Right lobe of liver (tissue), 4 donors: ENCODE measurements at regions not wholly inside any gene's neighbourhood (a gene's known extent, or its start where the extent isn't known, plus 50 kb on each side); places are given as distances from the start of the nearest gene placed in this dataset.

Source experiments
- POLR2A ChIP-seq: fragments of 450-650 bp; IDR thresholded peaks from one replicate; pipeline ENCODE4 v1.6.1; 2017; ENCODE audit warnings: antibody characterized with exemption, mild to moderate bottlenecking
- TF ChIP-seq, protein P1 (sequence below), 4 donors: fragments of 200-600 bp in 3 of 4; fragments of 450-650 bp in 1 of 4; IDR thresholded peaks; one replicate each; pipeline versions ENCODE4 v1.5.1 to v1.8.0; 2016 to 2022; ENCODE audit warnings: antibody characterized with exemption in 4 of 4, mild to moderate bottlenecking in 2 of 4
- donor health status: DM: no; HTN: no; CAD: no.
- donor health status: DM: no; HTN: no; CAD: no.
- donor health status: DM: no; HTN: yes; CAD: no.

DNA sequence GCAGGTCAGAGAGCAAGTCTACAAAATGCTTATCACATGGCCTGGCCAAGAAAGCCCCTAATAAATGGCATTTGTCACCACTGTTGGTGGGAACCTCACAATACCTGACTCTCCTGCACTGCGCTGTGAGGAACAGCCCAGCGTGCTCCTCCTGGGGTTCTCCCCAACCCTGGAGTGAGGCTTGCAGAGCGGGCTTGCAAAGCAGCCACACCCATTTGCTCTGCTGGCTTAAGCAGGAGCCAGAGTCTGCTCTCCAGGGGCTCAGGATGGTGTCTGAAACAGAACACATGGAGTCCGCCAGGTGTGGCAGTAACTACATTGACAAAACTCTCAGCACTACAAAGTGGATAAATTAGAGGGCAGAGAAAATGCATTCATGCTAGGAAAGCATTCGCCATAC lies 331.0 kb upstream of the CCL2 start:
- no peak for TF ChIP-seq POLR2A
- TF ChIP-seq, protein P1, sequence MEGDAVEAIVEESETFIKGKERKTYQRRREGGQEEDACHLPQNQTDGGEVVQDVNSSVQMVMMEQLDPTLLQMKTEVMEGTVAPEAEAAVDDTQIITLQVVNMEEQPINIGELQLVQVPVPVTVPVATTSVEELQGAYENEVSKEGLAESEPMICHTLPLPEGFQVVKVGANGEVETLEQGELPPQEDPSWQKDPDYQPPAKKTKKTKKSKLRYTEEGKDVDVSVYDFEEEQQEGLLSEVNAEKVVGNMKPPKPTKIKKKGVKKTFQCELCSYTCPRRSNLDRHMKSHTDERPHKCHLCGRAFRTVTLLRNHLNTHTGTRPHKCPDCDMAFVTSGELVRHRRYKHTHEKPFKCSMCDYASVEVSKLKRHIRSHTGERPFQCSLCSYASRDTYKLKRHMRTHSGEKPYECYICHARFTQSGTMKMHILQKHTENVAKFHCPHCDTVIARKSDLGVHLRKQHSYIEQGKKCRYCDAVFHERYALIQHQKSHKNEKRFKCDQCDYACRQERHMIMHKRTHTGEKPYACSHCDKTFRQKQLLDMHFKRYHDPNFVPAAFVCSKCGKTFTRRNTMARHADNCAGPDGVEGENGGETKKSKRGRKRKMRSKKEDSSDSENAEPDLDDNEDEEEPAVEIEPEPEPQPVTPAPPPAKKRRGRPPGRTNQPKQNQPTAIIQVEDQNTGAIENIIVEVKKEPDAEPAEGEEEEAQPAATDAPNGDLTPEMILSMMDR (IDR thresholded peaks at IDR 0.05), result no peak
